ENCODE measurements at regions not wholly inside any gene's neighbourhood (a gene's known extent, or its start where the extent isn't known, plus 50 kb on each side); places are given as distances from the start of the nearest gene placed in this dataset.

DNA sequence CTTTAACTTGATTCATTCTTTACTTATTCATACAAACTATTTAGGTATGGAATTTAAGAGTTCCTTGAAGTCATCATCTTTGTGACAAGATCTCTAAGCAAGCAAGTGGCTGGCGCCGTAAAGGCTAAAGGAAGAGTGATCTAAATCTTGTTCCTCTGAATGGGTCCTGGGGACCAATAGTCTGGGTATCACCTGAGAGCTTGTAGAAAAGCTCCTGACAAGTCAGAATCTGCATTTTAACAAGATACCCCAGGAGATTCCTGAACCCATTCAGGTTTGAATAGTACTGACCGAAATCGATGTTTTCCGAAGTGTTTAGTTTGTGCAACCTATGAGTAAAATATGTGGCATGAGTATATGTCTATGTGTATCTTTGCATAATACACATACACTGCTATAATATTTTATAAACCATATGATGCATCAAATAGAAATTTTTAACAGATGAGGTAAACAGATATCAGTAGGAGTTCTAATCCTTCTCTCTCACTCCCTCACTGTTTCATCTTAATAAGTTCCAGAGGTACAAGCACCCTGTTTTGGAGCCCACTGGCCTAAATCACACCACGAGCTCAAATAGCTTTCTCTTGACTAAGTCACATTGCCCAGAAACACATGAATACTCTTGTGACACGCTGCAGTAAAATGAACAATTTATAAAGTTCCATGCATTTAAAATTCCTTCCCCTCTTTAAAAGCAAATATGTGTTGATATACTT lies 170.0 kb downstream of the RELL1 start:
- peaks cover 15% of the 10 kb centered on the region for H3K9me3 Mint-ChIP-seq
- TF ChIP-seq, protein P1, sequence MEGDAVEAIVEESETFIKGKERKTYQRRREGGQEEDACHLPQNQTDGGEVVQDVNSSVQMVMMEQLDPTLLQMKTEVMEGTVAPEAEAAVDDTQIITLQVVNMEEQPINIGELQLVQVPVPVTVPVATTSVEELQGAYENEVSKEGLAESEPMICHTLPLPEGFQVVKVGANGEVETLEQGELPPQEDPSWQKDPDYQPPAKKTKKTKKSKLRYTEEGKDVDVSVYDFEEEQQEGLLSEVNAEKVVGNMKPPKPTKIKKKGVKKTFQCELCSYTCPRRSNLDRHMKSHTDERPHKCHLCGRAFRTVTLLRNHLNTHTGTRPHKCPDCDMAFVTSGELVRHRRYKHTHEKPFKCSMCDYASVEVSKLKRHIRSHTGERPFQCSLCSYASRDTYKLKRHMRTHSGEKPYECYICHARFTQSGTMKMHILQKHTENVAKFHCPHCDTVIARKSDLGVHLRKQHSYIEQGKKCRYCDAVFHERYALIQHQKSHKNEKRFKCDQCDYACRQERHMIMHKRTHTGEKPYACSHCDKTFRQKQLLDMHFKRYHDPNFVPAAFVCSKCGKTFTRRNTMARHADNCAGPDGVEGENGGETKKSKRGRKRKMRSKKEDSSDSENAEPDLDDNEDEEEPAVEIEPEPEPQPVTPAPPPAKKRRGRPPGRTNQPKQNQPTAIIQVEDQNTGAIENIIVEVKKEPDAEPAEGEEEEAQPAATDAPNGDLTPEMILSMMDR (IDR thresholded peaks at IDR 0.05), result no peak
- no peaks in the 10 kb centered on the region for H3K36me3 Mint-ChIP-seq (ENCODE audit: low read depth)
- no peak overlapping the region for H3K27ac Mint-ChIP-seq
- no peak for DNase-seq
- no peaks in the 10 kb centered on the region for H3K27me3 Mint-ChIP-seq (ENCODE audit: low read depth, poor library complexity)
- H3K4me1 Mint-ChIP-seq, result no peaks in the 10 kb centered on the region
- H3K4me3 Mint-ChIP-seq, result no peak overlapping the region

DNA sequence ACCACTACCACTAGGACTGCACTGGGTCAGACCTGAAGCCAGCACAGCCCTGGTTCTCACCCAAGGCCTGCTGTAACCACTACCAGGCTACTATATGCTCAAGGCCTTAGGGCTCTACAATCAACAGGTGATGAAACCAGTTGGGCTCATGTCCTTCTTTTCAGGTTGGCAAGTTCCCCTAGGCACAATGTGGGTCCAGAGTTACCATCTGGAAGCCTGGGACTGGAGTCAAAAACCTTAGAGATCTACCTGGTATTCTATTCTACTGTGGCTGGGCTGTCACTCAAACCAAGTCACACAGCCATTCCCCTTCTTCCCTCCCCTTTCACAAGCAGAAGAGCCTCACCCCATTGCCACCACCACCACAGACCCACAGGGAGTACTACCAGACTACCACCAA lies 175.6 kb downstream of the RELL1 start:
- DNase-seq, result no peak
- Mint-ChIP-seq H3K4me1 (no peaks in the 10 kb centered on the region), H3K27me3 (ENCODE audit: low read depth, poor library complexity) (no peaks in the 10 kb centered on the region), H3K27ac (no peak overlapping the region), H3K9me3 (peaks cover 20% of the 10 kb centered on the region), H3K36me3 (ENCODE audit: low read depth) (peaks cover 8% of the 10 kb centered on the region), H3K4me3 (no peak overlapping the region)
- TF ChIP-seq, protein P1 (IDR thresholded peaks at IDR 0.05), result no peak

DNA sequence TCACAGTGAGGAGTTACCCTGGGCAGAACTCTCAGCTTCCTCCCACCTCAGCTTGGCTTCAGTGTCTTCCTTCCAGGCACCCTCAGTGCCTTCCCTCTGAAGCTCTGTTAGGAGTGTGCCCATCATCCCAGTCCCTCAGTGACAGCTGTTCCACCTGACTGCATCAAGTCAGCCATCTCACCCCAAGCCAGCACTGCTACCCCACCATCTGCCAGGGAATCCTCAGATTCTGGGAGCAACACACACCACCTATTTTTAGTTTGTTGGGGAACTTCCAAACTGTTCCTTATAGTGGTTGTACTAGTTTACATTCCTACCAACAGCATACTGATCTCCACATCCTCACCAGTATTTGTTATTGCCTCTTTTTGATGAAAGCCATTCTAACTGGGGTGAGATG lies 182.9 kb downstream of the RELL1 start:
- Mint-ChIP-seq H3K36me3 (ENCODE audit: low read depth) (no peaks in the 10 kb centered on the region), H3K4me3 (no peak overlapping the region), H3K27ac (no peak overlapping the region), H3K4me1 (no peaks in the 10 kb centered on the region), H3K9me3 (peaks cover 5% of the 10 kb centered on the region), H3K27me3 (ENCODE audit: low read depth, poor library complexity) (peaks cover 4% of the 10 kb centered on the region)
- no peak for DNase-seq
- TF ChIP-seq, protein P1 (IDR thresholded peaks at IDR 0.05), result no peak

DNA sequence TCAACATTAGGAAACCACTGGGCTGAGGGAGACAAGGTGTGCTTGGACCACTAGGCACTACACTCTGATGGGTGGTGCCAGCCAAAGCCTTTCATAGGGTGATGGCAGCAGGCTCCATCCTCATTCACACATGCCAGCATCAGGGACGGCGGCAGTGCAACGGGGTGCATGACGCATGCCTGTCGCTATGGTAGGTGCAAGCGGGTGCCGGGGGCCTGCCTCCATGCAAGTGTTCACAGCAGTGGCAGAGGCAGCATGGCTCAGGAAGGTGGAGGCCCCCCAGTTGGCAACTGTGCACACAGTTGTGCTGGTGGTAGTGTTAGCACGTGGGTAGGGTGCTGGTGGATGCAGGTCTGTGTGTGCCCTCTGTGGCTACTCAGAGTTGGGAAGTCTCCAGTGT lies 184.1 kb downstream of the RELL1 start:
- peaks cover 4% of the 10 kb centered on the region for H3K27me3 Mint-ChIP-seq (ENCODE audit: low read depth, poor library complexity)
- no peak overlapping the region for H3K27ac Mint-ChIP-seq
- H3K9me3 Mint-ChIP-seq, result peaks cover 7% of the 10 kb centered on the region
- DNase-seq, result no peak
- no peaks in the 10 kb centered on the region for H3K4me1 Mint-ChIP-seq
- no peaks in the 10 kb centered on the region for H3K36me3 Mint-ChIP-seq (ENCODE audit: low read depth)
- TF ChIP-seq, protein P1 (IDR thresholded peaks at IDR 0.05), result no peak
- no peak overlapping the region for H3K4me3 Mint-ChIP-seq
